Brain pericyte (primary cell): ENCODE measurements at regions not wholly inside any gene's neighbourhood (a gene's known extent, or its start where the extent isn't known, plus 50 kb on each side); places are given as distances from the start of the nearest gene placed in this dataset.
"Not testable (repeated sequence)": the region's sequence is repeated elsewhere in the genome, so short reads cannot be mapped to it uniquely, and the experiment has no call there.

ENCODE experiments used
- DNase-seq: peaks from one replicate; pipeline ENCODE4 v3.0.0-alpha.2; 2012; ENCODE audit warnings: low read depth, low spot score

GRCh38 chr5:15384176-15384575 lies 115.8 kb upstream of the FBXL7 start:
- no peak for DNase-seq

DNA sequence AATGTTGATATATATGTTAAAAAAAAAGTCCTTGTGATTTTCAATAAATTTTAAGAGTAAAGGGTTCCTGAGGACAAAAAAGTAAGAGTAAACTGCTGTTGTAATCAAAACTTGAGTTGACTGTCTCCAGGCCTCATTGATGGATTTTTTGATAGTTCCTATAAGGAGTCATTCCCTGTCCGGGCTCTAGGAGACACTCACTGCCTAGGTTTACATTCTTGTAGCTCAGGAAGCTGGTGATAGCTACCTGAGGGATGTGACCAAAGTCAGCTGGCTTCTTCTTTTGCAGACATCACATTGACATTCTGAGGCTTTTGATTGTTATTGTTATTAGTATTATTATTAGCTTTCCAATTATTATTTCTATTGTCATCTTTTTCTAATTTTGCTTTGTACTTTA lies 116.5 kb upstream of the FBXL7 start:
- no peak for DNase-seq

GRCh38 chr5:15383021-15383420 lies 117.0 kb upstream of the FBXL7 start:
- DNase-seq = no peak

- no peak for DNase-seq
Observed at GRCh38 chr5:15377573-15378340, 122.2 kb upstream of the FBXL7 start.

- DNase-seq = no peak
Observed at GRCh38 chr5:15376803-15377202, 123.2 kb upstream of the FBXL7 start.

DNA sequence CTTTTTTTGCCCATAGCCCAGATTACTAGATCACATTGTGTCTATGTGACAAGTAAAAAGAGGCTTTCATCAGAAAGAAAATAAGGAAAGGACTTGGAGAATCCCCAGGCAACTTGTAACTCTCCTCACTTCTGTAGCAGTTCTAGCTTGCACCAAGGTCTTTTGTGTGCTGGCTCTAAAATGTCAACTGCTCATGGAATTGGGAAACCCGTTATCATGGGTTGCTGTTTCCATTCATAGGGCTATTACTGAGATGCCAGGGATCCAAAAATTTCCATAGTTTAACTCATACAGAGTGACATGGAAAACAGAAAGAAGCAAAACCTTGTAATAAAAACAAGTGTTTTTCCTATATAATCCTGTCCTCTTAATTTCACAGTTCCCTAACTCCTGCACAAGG lies 123.9 kb upstream of the FBXL7 start:
- DNase-seq = no peak

DNA sequence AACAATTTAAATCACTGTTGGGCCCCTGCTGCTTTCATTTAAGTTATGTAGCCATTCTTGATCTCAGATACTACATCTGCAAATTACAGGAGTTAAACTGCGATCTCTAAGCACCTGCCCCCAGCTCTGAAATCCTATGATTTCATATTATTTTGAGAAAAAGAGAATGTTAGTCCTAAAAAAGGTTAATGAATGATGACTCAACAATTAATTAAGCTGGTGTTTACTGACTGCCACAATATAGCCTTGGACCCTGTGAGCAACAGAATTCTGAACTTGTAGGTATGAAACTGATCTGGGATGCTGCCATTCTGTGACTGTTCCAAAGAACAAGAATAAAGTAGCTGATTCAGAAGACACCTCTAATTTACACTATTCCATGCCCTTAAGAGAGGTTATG lies 124.4 kb upstream of the FBXL7 start:
- no peak for DNase-seq

DNA sequence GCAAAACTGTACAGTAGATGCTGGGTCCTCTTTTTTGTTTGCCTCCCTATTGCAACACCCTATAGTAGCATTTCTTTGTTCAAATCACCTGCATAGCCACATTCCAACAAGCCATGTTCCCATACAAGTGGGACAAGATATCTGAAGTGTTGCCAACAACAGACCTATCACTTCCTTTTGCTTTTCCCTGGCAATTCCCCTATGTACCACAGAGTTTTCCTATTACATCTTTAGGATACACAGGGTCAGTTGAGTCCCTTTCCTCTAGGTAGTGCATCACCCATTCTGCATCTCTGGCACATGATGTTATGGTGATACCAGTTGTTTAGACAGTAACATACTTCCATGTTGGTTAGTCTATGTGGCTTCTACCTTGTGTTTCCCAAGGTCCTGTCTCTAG lies 125.1 kb upstream of the FBXL7 start:
- DNase-seq = no peak

GRCh38 chr5:15373151-15373550 lies 126.8 kb upstream of the FBXL7 start:
- DNase-seq = no peak

- no peak for DNase-seq
Observed at GRCh38 chr5:15371184-15371583, 128.8 kb upstream of the FBXL7 start.

DNA sequence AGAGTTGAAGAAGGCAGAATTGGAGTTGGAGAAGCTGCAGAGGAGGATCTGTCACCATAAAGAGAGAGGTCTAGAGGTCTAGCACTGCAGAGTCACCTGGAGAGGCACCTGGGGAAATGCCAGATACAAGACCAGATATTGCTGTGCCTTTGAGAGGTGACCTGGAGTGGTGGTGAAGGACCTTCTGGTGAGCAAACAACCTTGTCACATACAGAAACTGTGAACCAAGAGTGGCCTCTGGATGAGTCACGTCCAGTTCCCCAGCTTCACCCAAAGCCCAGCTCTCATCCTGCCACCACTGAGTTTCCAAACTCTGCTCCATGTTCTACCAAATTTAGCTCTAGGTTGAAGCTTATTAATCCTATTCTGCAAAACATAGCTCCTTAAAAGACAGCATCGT lies 131.1 kb upstream of the FBXL7 start:
- no peak for DNase-seq

DNA sequence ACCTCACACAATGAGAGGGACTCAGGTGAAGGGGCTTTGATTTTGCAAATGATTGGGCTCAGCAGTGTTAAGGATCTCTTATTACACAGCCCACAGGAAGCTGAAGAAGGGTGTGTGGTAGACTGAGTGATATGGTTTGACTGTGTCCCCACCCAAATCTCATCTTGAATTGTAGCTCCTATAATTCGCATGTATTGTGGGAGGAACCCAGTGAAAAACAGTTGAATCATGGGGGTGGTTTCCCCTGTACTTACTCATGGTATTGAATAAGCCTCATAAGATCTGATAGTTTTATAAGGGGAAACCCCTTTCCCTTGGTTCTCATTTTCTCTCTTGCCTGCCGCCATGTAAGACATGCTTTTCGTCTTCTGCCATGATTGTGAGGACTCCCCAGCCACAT lies 132.5 kb upstream of the FBXL7 start:
- DNase-seq = no peak

DNA sequence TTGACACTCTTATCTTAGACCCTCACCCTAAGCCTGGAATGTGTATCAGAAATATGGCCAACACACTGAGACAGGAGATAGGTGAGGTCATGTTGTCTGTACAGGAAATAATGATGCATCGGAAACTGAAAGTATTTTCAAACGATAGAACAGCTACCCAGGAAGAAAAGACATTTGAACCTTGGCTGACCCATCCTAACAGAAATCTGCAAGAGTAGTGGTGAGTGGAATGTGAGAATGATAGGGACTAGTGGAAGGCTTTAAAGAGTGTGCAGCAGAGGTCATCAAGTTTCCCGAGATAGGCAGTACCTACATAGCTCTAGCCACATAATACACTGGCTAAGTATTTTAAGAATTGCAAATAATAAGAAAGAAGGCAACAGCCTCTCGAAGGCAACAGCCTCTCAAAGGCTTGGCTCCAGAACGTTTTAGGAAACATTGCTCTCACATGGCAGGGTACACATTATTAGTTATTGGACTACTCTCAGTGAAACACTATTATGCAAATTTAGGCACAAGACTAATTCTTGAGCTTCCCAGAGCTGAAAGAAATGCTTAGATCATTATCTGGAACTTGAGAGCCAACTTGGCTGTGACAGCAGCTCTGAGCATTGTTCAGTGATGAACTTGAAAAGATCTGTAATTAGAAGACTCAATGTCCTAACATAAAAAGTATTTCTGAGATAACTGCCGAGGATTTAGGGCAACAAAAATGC lies 133.1 kb upstream of the FBXL7 start:
- no peak for DNase-seq

GRCh38 chr5:15365070-15365469 lies 134.9 kb upstream of the FBXL7 start:
- DNase-seq = no peak

DNA sequence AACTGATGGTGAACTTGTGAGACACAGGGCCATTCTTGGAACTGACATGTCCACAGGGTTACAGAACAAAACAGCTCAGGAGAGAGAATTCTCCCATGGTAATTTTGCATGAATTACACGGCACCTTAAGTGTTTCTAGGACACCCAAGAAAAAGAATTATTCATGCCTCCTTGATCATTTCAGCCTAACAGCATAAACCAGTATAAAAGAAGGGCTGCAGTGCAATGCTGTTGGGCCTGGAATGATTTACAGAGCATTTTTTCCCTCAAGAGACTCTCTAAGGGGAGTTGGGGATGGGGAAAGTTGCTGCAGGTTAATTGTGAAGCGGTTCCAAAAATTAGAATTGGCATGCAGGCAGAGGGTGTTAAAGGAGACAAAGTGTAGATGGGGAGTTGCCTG lies 136.4 kb upstream of the FBXL7 start:
- no peak for DNase-seq

- DNase-seq = not testable (repeated sequence)
Observed at GRCh38 chr5:15357092-15357453, 142.9 kb upstream of the FBXL7 start.

- DNase-seq = not testable (repeated sequence)
Observed at GRCh38 chr5:15356308-15357091, 143.5 kb upstream of the FBXL7 start.

DNA sequence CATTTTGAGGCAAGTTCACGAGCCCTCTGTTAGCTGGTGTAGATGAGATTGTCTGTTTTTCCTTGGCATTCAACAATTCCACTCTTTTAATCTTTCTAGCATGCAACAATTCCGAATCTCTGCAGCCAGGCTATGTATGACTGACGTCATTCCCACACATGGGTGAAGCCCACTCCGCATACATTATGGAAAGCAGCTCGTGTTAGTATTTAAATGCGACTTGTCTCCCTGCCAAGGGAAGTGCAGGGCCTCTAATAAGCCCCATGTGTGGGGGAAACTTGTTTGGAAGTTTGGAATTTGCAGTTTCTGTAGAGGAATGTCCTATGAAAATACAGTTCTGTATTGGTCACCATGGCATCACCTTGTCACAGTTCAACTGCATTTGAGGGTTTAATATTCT lies 146.0 kb upstream of the FBXL7 start:
- no peak for DNase-seq

- no peak for DNase-seq
Observed at GRCh38 chr5:15353086-15353645, 146.8 kb upstream of the FBXL7 start.

DNA sequence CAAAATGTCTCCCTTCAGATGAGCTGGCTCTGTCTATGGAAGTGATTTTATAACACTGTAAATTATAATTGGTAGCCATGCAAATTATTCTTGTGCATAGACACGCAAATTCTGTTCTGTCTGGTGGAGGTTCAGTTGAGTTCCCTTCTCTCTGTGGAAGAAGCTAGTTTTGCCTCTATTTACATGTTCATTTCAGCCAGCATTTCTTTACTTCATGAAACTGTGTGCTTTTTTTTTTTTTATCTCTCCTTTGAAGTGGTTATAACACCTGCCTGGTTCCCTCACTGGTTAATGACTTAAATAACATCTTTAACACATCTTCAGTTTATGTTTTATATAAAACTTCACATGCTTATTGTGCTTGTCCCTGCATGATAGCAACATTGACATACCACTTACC lies 149.4 kb upstream of the FBXL7 start:
- no peak for DNase-seq

GRCh38 chr5:15346738-15347137 lies 153.2 kb upstream of the FBXL7 start:
- no peak for DNase-seq

- DNase-seq = no peak
Observed at GRCh38 chr5:15344954-15345353, 155.0 kb upstream of the FBXL7 start.
